ENCODE measurements at regions not wholly inside any gene's neighbourhood (a gene's known extent, or its start where the extent isn't known, plus 50 kb on each side); places are given as distances from the start of the nearest gene placed in this dataset.
A peak's percentile ranks its signal among the peaks of the same experiment; 100 is the strongest.
"Not testable (repeated sequence)": the region's sequence is repeated elsewhere in the genome, so short reads cannot be mapped to it uniquely, and the experiment has no call there.

GRCh38 chr3:177476921-177477435, 279.7 kb upstream of the TBL1XR1 start:
- no peak for DNase-seq (ENCODE audit: low read depth)

GRCh38 chr3:177478170-177478867, 281.0 kb upstream of the TBL1XR1 start:
- peak; percentile 92 for DNase-seq (ENCODE audit: low read depth)

- DNase-seq (ENCODE audit: low read depth): no peak
These were observed 282.3 kb upstream of the TBL1XR1 start for GRCh38 chr3:177479630-177480029.

- no peak for DNase-seq (ENCODE audit: low read depth)
These were observed 284.0 kb upstream of the TBL1XR1 start for GRCh38 chr3:177481329-177481728.

- no peak for DNase-seq (ENCODE audit: low read depth)
These were observed 284.9 kb upstream of the TBL1XR1 start for GRCh38 chr3:177482048-177482691.

- DNase-seq (ENCODE audit: low read depth): no peak
These were observed 286.1 kb upstream of the TBL1XR1 start for GRCh38 chr3:177483182-177483967.

- no peak for DNase-seq (ENCODE audit: low read depth)
These were observed 286.9 kb upstream of the TBL1XR1 start for GRCh38 chr3:177484206-177484605.

- no peak for DNase-seq (ENCODE audit: low read depth)
These were observed 287.6 kb upstream of the TBL1XR1 start for GRCh38 chr3:177484926-177485325.

- DNase-seq (ENCODE audit: low read depth): no peak
These were observed 290.4 kb upstream of the TBL1XR1 start for GRCh38 chr3:177487635-177488186.

GRCh38 chr3:177488740-177489139, 291.5 kb upstream of the TBL1XR1 start:
- no peak for DNase-seq (ENCODE audit: low read depth)

GRCh38 chr3:177490626-177491025, 293.3 kb upstream of the TBL1XR1 start:
- no peak for DNase-seq (ENCODE audit: low read depth)

- no peak for DNase-seq (ENCODE audit: low read depth)
These were observed 294.2 kb upstream of the TBL1XR1 start for GRCh38 chr3:177491296-177492032.

GRCh38 chr3:177493091-177493490, 295.8 kb upstream of the TBL1XR1 start:
- no peak for DNase-seq (ENCODE audit: low read depth)

- DNase-seq (ENCODE audit: low read depth): no peak
These were observed 296.9 kb upstream of the TBL1XR1 start for GRCh38 chr3:177494216-177494615.

GRCh38 chr3:177495566-177495965, 298.3 kb upstream of the TBL1XR1 start:
- DNase-seq (ENCODE audit: low read depth): no peak

- no peak for DNase-seq (ENCODE audit: low read depth)
These were observed 301.0 kb upstream of the TBL1XR1 start for GRCh38 chr3:177498037-177498857.

- not testable (repeated sequence) for DNase-seq (ENCODE audit: low read depth)
These were observed 301.8 kb upstream of the TBL1XR1 start for GRCh38 chr3:177499039-177499438.

- DNase-seq (ENCODE audit: low read depth): no peak
These were observed 302.6 kb upstream of the TBL1XR1 start for GRCh38 chr3:177499779-177500423.

- DNase-seq (ENCODE audit: low read depth): no peak
These were observed 313.5 kb upstream of the TBL1XR1 start for GRCh38 chr3:177510693-177511216.
